ENCODE measurements at regions not wholly inside any gene's neighbourhood (a gene's known extent, or its start where the extent isn't known, plus 50 kb on each side); places are given as distances from the start of the nearest gene placed in this dataset.

GRCh38 chr2:236638707-236639106 is 69.1 kb downstream of the ACKR3 start:
- Histone ChIP-seq H4K20me1 (ENCODE audit: insufficient read depth, poor library complexity, severe bottlenecking) (no peaks in the 10 kb centered on the region), H3K4me1 (ENCODE audit: insufficient read depth) (peaks cover 18% of the 10 kb centered on the region), H3K36me3 (replicated peaks; ENCODE audit: insufficient read depth, low read depth) (no peaks in the 10 kb centered on the region), H3K4me2 (no peak overlapping the region), H3K27ac (no peak overlapping the region), H2AFZ (no peak overlapping the region), H3K4me3 (no peak overlapping the region), H3K27me3 (no peaks in the 10 kb centered on the region), H3K79me2 (no peaks in the 10 kb centered on the region), H3K9me2 (replicated peaks; ENCODE audit: insufficient read depth) (no peaks in the 10 kb centered on the region), H3K9me3 (ENCODE audit: low read depth) (no peaks in the 10 kb centered on the region)
- TF ChIP-seq CTCF (IDR thresholded peaks at IDR 0.05; ENCODE audit: poor library complexity), result no peak
- TF ChIP-seq EZH2 (IDR thresholded peaks at IDR 0.05; ENCODE audit: borderline replicate concordance), result no peak
- no peak for DNase-seq (ENCODE audit: low spot score)
- 82% methylated on average over 7 of the region's 7 CpGs for WGBS (ENCODE audit: low lambda C conversion rate, missing lambda C conversion rate)

GRCh38 chr2:236639461-236640235 is 70.0 kb downstream of the ACKR3 start:
- no peak for DNase-seq (ENCODE audit: low spot score)
- no peak overlapping the region for H2AFZ ChIP-seq
- no peak overlapping the region for H3K4me2 ChIP-seq
- H3K27me3 ChIP-seq, result no peaks in the 10 kb centered on the region
- H4K20me1 ChIP-seq (ENCODE audit: insufficient read depth, poor library complexity, severe bottlenecking), result no peaks in the 10 kb centered on the region
- H3K4me1 ChIP-seq (ENCODE audit: insufficient read depth), result peaks cover 18% of the 10 kb centered on the region
- H3K9me3 ChIP-seq (ENCODE audit: low read depth), result no peaks in the 10 kb centered on the region
- H3K79me2 ChIP-seq, result no peaks in the 10 kb centered on the region
- WGBS (ENCODE audit: low lambda C conversion rate, missing lambda C conversion rate), result 89% methylated on average over 7 of the region's 7 CpGs
- no peaks in the 10 kb centered on the region for H3K36me3 ChIP-seq (replicated peaks; ENCODE audit: insufficient read depth, low read depth)
- TF ChIP-seq EZH2 (IDR thresholded peaks at IDR 0.05; ENCODE audit: borderline replicate concordance) (no peak), CTCF (IDR thresholded peaks at IDR 0.05; ENCODE audit: poor library complexity) (no peak), EZH2phosphoT487 (IDR thresholded peaks at IDR 0.05; ENCODE audit: low read depth, severe bottlenecking, unreplicated experiment) (no peak)
- no peak overlapping the region for H3K27ac ChIP-seq
- H3K4me3 ChIP-seq, result no peak overlapping the region
- no peaks in the 10 kb centered on the region for H3K9me2 ChIP-seq (replicated peaks; ENCODE audit: insufficient read depth)

GRCh38 chr2:236641051-236641726 is 71.6 kb downstream of the ACKR3 start:
- Histone ChIP-seq H3K27ac (no peak overlapping the region), H2AFZ (no peak overlapping the region), H3K4me2 (no peak overlapping the region), H3K9me2 (replicated peaks; ENCODE audit: insufficient read depth) (no peaks in the 10 kb centered on the region), H3K4me3 (no peak overlapping the region), H3K36me3 (replicated peaks; ENCODE audit: insufficient read depth, low read depth) (no peaks in the 10 kb centered on the region), H3K27me3 (no peaks in the 10 kb centered on the region), H3K9me3 (ENCODE audit: low read depth) (no peaks in the 10 kb centered on the region), H3K4me1 (ENCODE audit: insufficient read depth) (peaks cover 18% of the 10 kb centered on the region), H4K20me1 (ENCODE audit: insufficient read depth, poor library complexity, severe bottlenecking) (no peaks in the 10 kb centered on the region), H3K79me2 (no peaks in the 10 kb centered on the region)
- no peak for TF ChIP-seq EZH2phosphoT487 (IDR thresholded peaks at IDR 0.05; ENCODE audit: low read depth, severe bottlenecking, unreplicated experiment)
- TF ChIP-seq EZH2 (IDR thresholded peaks at IDR 0.05; ENCODE audit: borderline replicate concordance), result no peak
- TF ChIP-seq CTCF (IDR thresholded peaks at IDR 0.05; ENCODE audit: poor library complexity), result no peak
- 88% methylated on average over 16 of the region's 16 CpGs for WGBS (ENCODE audit: low lambda C conversion rate, missing lambda C conversion rate)
- no peak for DNase-seq (ENCODE audit: low spot score)
